SK-N-SH (cell line): ENCODE measurements at regions not wholly inside any gene's neighbourhood (a gene's known extent, or its start where the extent isn't known, plus 50 kb on each side); places are given as distances from the start of the nearest gene placed in this dataset.

Experiments
- CTCF ChIP-seq: fragments of 200-600 bp; sonication (generic); IDR thresholded peaks from 2 replicates; pipeline ENCODE4 v1.6.1; 2017; ENCODE audit warnings: antibody characterized with exemption, mild to moderate bottlenecking, moderate library complexity
- PBX3 ChIP-seq: IDR thresholded peaks from 2 replicates; pipeline ENCODE4; 2012

GRCh38 chr5:114719268-114719667 lies 357.4 kb downstream of the KCNN2 start:
- TF ChIP-seq CTCF (no peak), PBX3 (no peak)
